Duodenal mucosa (tissue), 2 donors: ENCODE measurements at regions not wholly inside any gene's neighbourhood (a gene's known extent, or its start where the extent isn't known, plus 50 kb on each side); places are given as distances from the start of the nearest gene placed in this dataset.
A peak's percentile ranks its signal among the peaks of the same experiment; 100 is the strongest.

ENCODE experiments used
- H3K27ac ChIP-seq: one replicate; pipeline ENCODE4 v1.7.0; 2013; ENCODE audit warnings: low read depth, low read length
- H3K27me3 ChIP-seq, 2 donors: one replicate each; pipeline ENCODE4 v1.7.0; 2013; ENCODE audit warnings: low read length in 2 of 2, control low read depth in 1 of 2; ENCODE audit not compliant: insufficient read depth in 2 of 2, control insufficient read depth in 1 of 2
- H3K36me3 ChIP-seq, 2 donors: one replicate each; pipeline ENCODE4 v1.7.0; 2013; ENCODE audit warnings: low read length in 2 of 2, control low read depth in 1 of 2; ENCODE audit not compliant: insufficient read depth in 2 of 2, control insufficient read depth in 1 of 2
- H3K4me1 ChIP-seq, 2 donors: one replicate each; pipeline ENCODE4 v1.7.0; 2013; ENCODE audit warnings: low read length in 2 of 2, control low read depth in 1 of 2; ENCODE audit not compliant: insufficient read depth in 2 of 2, control insufficient read depth in 1 of 2
- H3K4me3 ChIP-seq, 2 donors: one replicate each; pipeline ENCODE4 v1.7.0; 2013; ENCODE audit warnings: low read length in 2 of 2, low read depth in 1 of 2
- H3K9ac ChIP-seq, 2 donors: one replicate each; pipeline ENCODE4 v1.7.0; 2013; ENCODE audit warnings: low read length in 2 of 2, low read depth in 1 of 2
- H3K9me3 ChIP-seq, 2 donors: one replicate each; pipeline ENCODE4 v1.7.0; 2013; ENCODE audit warnings: low read length in 2 of 2, control low read depth in 1 of 2; ENCODE audit not compliant: control insufficient read depth in 1 of 2

- H3K27me3 ChIP-seq: no peaks in the 10 kb centered on the region
- no peak overlapping the region for H3K9ac ChIP-seq
- peaks cover 22 to 25% of the 10 kb centered on the region in 2 donors for H3K4me1 ChIP-seq
- no peak overlapping the region for H3K27ac ChIP-seq
- H3K36me3 ChIP-seq: no peaks in the 10 kb centered on the region
- no peaks in the 10 kb centered on the region for H3K9me3 ChIP-seq
- no peak overlapping the region for H3K4me3 ChIP-seq
Observed at GRCh38 chr15:92833106-92833433, 67.1 kb upstream of the CHD2 start.

GRCh38 chr15:92833493-92834271, 66.4 kb upstream of the CHD2 start:
- no peaks in the 10 kb centered on the region for H3K27me3 ChIP-seq
- H3K9me3 ChIP-seq: no peaks in the 10 kb centered on the region
- H3K9ac ChIP-seq: no peak overlapping the region
- peaks cover 22 to 25% of the 10 kb centered on the region in 2 donors for H3K4me1 ChIP-seq
- H3K4me3 ChIP-seq: no peak overlapping the region
- no peaks in the 10 kb centered on the region for H3K36me3 ChIP-seq
- no peak overlapping the region for H3K27ac ChIP-seq

- no peaks in the 10 kb centered on the region for H3K36me3 ChIP-seq
- H3K9ac ChIP-seq: peak overlapping the region in 1 of 2 donors; percentile 10
- peaks cover 9 to 10% of the 10 kb centered on the region in 2 donors for H3K4me1 ChIP-seq
- H3K27ac ChIP-seq: no peak overlapping the region
- no peaks in the 10 kb centered on the region for H3K9me3 ChIP-seq
- H3K27me3 ChIP-seq: no peaks in the 10 kb centered on the region
- H3K4me3 ChIP-seq: no peak overlapping the region
Observed at GRCh38 chr15:92839696-92840095, 60.4 kb upstream of the CHD2 start.

GRCh38 chr15:92840149-92840548, 60.0 kb upstream of the CHD2 start:
- H3K9ac ChIP-seq: peak overlapping the region in 1 of 2 donors; percentile 10
- no peaks in the 10 kb centered on the region for H3K36me3 ChIP-seq
- peaks cover 14% of the 10 kb centered on the region in 2 donors for H3K4me1 ChIP-seq
- H3K27ac ChIP-seq: no peak overlapping the region
- no peaks in the 10 kb centered on the region for H3K27me3 ChIP-seq
- no peaks in the 10 kb centered on the region for H3K9me3 ChIP-seq
- no peak overlapping the region for H3K4me3 ChIP-seq

- Histone ChIP-seq H3K9me3 (no peaks in the 10 kb centered on the region), H3K36me3 (no peaks in the 10 kb centered on the region), H3K27ac (no peak overlapping the region), H3K9ac (no peak overlapping the region), H3K4me1 (peaks cover 21 to 23% of the 10 kb centered on the region in 2 donors), H3K4me3 (no peak overlapping the region), H3K27me3 (no peaks in the 10 kb centered on the region)
Observed at GRCh38 chr15:92843326-92843725, 56.8 kb upstream of the CHD2 start.

GRCh38 chr15:92843814-92844213, 56.3 kb upstream of the CHD2 start:
- Histone ChIP-seq H3K9me3 (no peaks in the 10 kb centered on the region), H3K4me3 (no peak overlapping the region), H3K27me3 (no peaks in the 10 kb centered on the region), H3K36me3 (no peaks in the 10 kb centered on the region), H3K27ac (no peak overlapping the region), H3K4me1 (peaks cover 21 to 23% of the 10 kb centered on the region in 2 donors), H3K9ac (no peak overlapping the region)

- H3K9me3 ChIP-seq: no peaks in the 10 kb centered on the region
- H3K27ac ChIP-seq: peak overlapping the region; percentile 73
- peak overlapping the region; percentile 23 to 43 for H3K4me3 ChIP-seq
- H3K9ac ChIP-seq: peak overlapping the region; percentile 47 to 61
- H3K4me1 ChIP-seq: peaks cover 15 to 17% of the 10 kb centered on the region in 2 donors
- H3K36me3 ChIP-seq: no peaks in the 10 kb centered on the region
- no peaks in the 10 kb centered on the region for H3K27me3 ChIP-seq
Observed at GRCh38 chr15:92845126-92845508, 55.0 kb upstream of the CHD2 start.

- no peak overlapping the region for H3K9ac ChIP-seq
- peaks cover 13 to 16% of the 10 kb centered on the region in 2 donors for H3K4me1 ChIP-seq
- no peak overlapping the region for H3K4me3 ChIP-seq
- H3K36me3 ChIP-seq: no peaks in the 10 kb centered on the region
- no peak overlapping the region for H3K27ac ChIP-seq
- no peaks in the 10 kb centered on the region for H3K9me3 ChIP-seq
- no peaks in the 10 kb centered on the region for H3K27me3 ChIP-seq
Observed at GRCh38 chr15:92846741-92847140, 53.4 kb upstream of the CHD2 start.

GRCh38 chr15:92847841-92848240, 52.3 kb upstream of the CHD2 start:
- no peak overlapping the region for H3K27ac ChIP-seq
- no peaks in the 10 kb centered on the region for H3K27me3 ChIP-seq
- H3K36me3 ChIP-seq: no peaks in the 10 kb centered on the region
- H3K4me3 ChIP-seq: no peak overlapping the region
- no peaks in the 10 kb centered on the region for H3K9me3 ChIP-seq
- H3K4me1 ChIP-seq: peaks cover 13 to 16% of the 10 kb centered on the region in 2 donors
- no peak overlapping the region for H3K9ac ChIP-seq

- Histone ChIP-seq H3K4me3 (no peak overlapping the region), H3K36me3 (no peaks in the 10 kb centered on the region), H3K9ac (no peak overlapping the region), H3K27me3 (no peaks in the 10 kb centered on the region), H3K4me1 (peaks cover 13 to 16% of the 10 kb centered on the region in 2 donors), H3K9me3 (no peaks in the 10 kb centered on the region), H3K27ac (no peak overlapping the region)
Observed at GRCh38 chr15:92848464-92848851, 51.7 kb upstream of the CHD2 start.
